AG09319 (cell line): ENCODE measurements at regions not wholly inside any gene's neighbourhood (a gene's known extent, or its start where the extent isn't known, plus 50 kb on each side); places are given as distances from the start of the nearest gene placed in this dataset.
"Not testable (repeated sequence)": the region's sequence is repeated elsewhere in the genome, so short reads cannot be mapped to it uniquely, and the experiment has no call there.

Experiments
- DNase-seq: peaks from one replicate; pipeline ENCODE4 v3.0.0-alpha.2; 2010; ENCODE audit warnings: low read depth; ENCODE audit errors: extremely low read depth
- CTCF ChIP-seq: IDR thresholded peaks from 2 replicates; pipeline ENCODE4 v1.5.1; 2011; ENCODE audit warnings: low read depth, mild to moderate bottlenecking, inconsistent platforms, low read length, moderate library complexity

- TF ChIP-seq CTCF, result no peak
- DNase-seq, result no peak
Observed at GRCh38 chr15:79562403-79562815, 130.3 kb downstream of the MINAR1 start.

GRCh38 chr15:79562899-79563298 is 130.8 kb downstream of the MINAR1 start:
- no peak for TF ChIP-seq CTCF

GRCh38 chr15:79570004-79570403 is 137.9 kb downstream of the MINAR1 start:
- no peak for DNase-seq
- no peak for TF ChIP-seq CTCF

More at GRCh38 chr15:79562899-79563298, 130.8 kb downstream of the MINAR1 start:
- DNase-seq, result no peak

GRCh38 chr15:79572691-79573404 is 140.7 kb downstream of the MINAR1 start:
- TF ChIP-seq CTCF, result no peak
- DNase-seq, result no peak

- DNase-seq, result not testable (repeated sequence)
Observed at GRCh38 chr15:79574431-79575273, 142.5 kb downstream of the MINAR1 start.

GRCh38 chr15:79582650-79583049 is 150.5 kb downstream of the MINAR1 start:
- DNase-seq, result no peak
- no peak for TF ChIP-seq CTCF

GRCh38 chr15:79592126-79592525 is 160.0 kb downstream of the MINAR1 start:
- no peak for TF ChIP-seq CTCF

More at GRCh38 chr15:79592126-79592525, 160.0 kb downstream of the MINAR1 start:
- DNase-seq, result no peak
